ENCODE measurements at regions not wholly inside any gene's neighbourhood (a gene's known extent, or its start where the extent isn't known, plus 50 kb on each side); places are given as distances from the start of the nearest gene placed in this dataset.
"Not testable (repeated sequence)": the region's sequence is repeated elsewhere in the genome, so short reads cannot be mapped to it uniquely, and the experiment has no call there.

DNA sequence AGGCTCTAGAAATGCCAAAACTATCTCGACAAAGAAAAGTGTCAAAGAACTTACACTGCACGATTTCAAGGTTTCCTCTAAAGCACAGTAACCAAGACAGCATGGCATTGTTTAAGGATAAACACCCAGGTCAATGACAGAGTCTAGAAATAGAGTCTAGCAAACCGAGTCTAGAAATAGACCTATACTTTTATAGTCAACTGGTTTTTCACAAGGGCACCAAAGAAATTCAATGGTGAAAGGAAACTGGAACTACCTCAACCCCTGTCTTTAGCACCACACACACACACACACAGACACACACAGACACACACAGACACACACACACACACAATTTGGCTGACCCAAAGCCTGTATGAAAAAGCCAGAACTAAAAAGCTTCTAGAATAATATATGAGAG, 67.1 kb upstream of the PGBD5 start:
- intact Hi-C loops (cut with DNase I) = no loop called here
- no peaks in the 10 kb centered on the region for H3K4me1 ChIP-seq
- TF ChIP-seq EP300 (IDR thresholded peaks at IDR 0.05) (no peak), POLR2A (IDR thresholded peaks at IDR 0.05; ENCODE audit: low read depth) (no peak), POLR2AphosphoS5 (IDR thresholded peaks at IDR 0.05) (no peak), CTCF (IDR thresholded peaks at IDR 0.05) (no peak)
- no peak for DNase-seq (ENCODE audit: extremely low spot score)
- H3K36me3 ChIP-seq = no peaks in the 10 kb centered on the region
- no peak overlapping the region for H3K4me3 ChIP-seq
- H3K9me3 ChIP-seq = no peaks in the 10 kb centered on the region
- peaks cover 0 to 17% (median 0%) of the 10 kb centered on the region in 4 donors for H3K27me3 ChIP-seq
- WGBS = 60% methylated on average over 3 of the region's 3 CpGs
- H3K27ac ChIP-seq (replicated peaks in 1 of 4) = no peak overlapping the region

DNA sequence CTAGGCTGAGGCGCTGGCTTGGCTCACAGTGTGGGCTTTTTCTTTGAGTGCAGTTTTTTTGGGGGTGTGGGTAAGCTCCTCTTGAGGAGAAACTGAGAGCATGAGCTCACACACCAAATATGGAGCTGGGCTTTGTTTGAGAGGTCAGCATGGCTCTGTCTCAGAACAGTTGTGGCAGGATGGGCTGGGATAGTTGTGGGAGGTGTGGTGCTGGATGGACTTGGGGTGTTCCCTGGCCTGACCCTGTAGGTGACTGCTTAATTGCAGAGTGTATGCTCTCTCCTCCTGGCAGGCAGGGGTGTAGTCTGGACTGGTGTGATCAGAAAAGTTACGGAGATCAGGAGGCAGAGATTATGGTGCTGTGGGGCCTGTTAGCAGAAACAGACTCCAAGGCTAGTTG, 64.3 kb upstream of the PGBD5 start:
- intact Hi-C loops (cut with DNase I) = no loop called here
- Histone ChIP-seq H3K36me3 (no peaks in the 10 kb centered on the region), H3K4me1 (no peaks in the 10 kb centered on the region), H3K4me3 (no peak overlapping the region), H3K9me3 (peaks cover 0 to under 1% (median 0%) of the 10 kb centered on the region in 4 donors), H3K27me3 (peaks cover 0 to 11% (median 0%) of the 10 kb centered on the region in 4 donors), H3K27ac (replicated peaks in 1 of 4) (no peak overlapping the region)
- WGBS = 91% methylated on average over 2 of the region's 2 CpGs
- no peak for DNase-seq (ENCODE audit: extremely low spot score)
- no peak for TF ChIP-seq CTCF (IDR thresholded peaks at IDR 0.05)
- TF ChIP-seq EP300 (IDR thresholded peaks at IDR 0.05) = no peak
- TF ChIP-seq POLR2AphosphoS5 (IDR thresholded peaks at IDR 0.05) = no peak
- TF ChIP-seq POLR2A (IDR thresholded peaks at IDR 0.05; ENCODE audit: low read depth) = no peak

- Histone ChIP-seq H3K4me1 (no peaks in the 10 kb centered on the region), H3K36me3 (no peaks in the 10 kb centered on the region), H3K4me3 (no peak overlapping the region), H3K27me3 (no peaks in the 10 kb centered on the region), H3K27ac (replicated peaks in 1 of 4) (no peak overlapping the region), H3K9me3 (peaks cover 0 to 3% (median 0%) of the 10 kb centered on the region in 4 donors)
- DNase-seq (ENCODE audit: extremely low spot score) = no peak
- TF ChIP-seq CTCF (IDR thresholded peaks at IDR 0.05) (no peak), POLR2AphosphoS5 (IDR thresholded peaks at IDR 0.05) (no peak), EP300 (IDR thresholded peaks at IDR 0.05) (no peak), POLR2A (IDR thresholded peaks at IDR 0.05; ENCODE audit: low read depth) (no peak)
- 63% methylated on average over 4 of the region's 4 CpGs for WGBS
- intact Hi-C loops (cut with DNase I) = no loop called here
Observed at GRCh38 chr1:230487773-230488428, 61.8 kb upstream of the PGBD5 start.

GRCh38 chr1:230476622-230477003, 50.5 kb upstream of the PGBD5 start:
- Histone ChIP-seq H3K4me1 (no peaks in the 10 kb centered on the region), H3K36me3 (no peaks in the 10 kb centered on the region), H3K27ac (replicated peaks in 1 of 4) (no peak overlapping the region), H3K9me3 (no peaks in the 10 kb centered on the region), H3K27me3 (peaks cover 0 to 30% (median 1%) of the 10 kb centered on the region in 4 donors), H3K4me3 (no peak overlapping the region)
- intact Hi-C loops (cut with DNase I) = no loop called here
- 74% methylated on average over 14 of the region's 14 CpGs for WGBS
- no peak for DNase-seq (ENCODE audit: extremely low spot score)
- TF ChIP-seq CTCF (IDR thresholded peaks at IDR 0.05) = no peak
- no peak for TF ChIP-seq EP300 (IDR thresholded peaks at IDR 0.05)
- no peak for TF ChIP-seq POLR2A (IDR thresholded peaks at IDR 0.05; ENCODE audit: low read depth)
- no peak for TF ChIP-seq POLR2AphosphoS5 (IDR thresholded peaks at IDR 0.05)

- H3K9me3 ChIP-seq; DNase-seq (ENCODE audit: extremely low spot score); intact Hi-C loops (cut with DNase I); H3K4me3 ChIP-seq; H3K4me1 ChIP-seq; H3K36me3 ChIP-seq; H3K27ac ChIP-seq (replicated peaks in 1 of 4): not testable (repeated sequence)
- WGBS = 35% methylated on average over 8 of the region's 12 CpGs
- peaks cover 0 to 30% (median 1%) of the 10 kb centered on the region in 4 donors for H3K27me3 ChIP-seq
Observed at GRCh38 chr1:230475856-230476621, 49.9 kb upstream of the PGBD5 start.
